IgD-negative memory B cell (primary cell): ENCODE measurements at regions not wholly inside any gene's neighbourhood (a gene's known extent, or its start where the extent isn't known, plus 50 kb on each side); places are given as distances from the start of the nearest gene placed in this dataset.

Source experiments
- H3K27ac Mint-ChIP-seq, 3 donors: one replicate each; pipeline ENCODE4 v1.8.0; 2020 to 2022; ENCODE audit warnings: mild to moderate bottlenecking in 3 of 3, mixed read lengths in 3 of 3, moderate library complexity in 1 of 3
- H3K27me3 Mint-ChIP-seq: one replicate; pipeline ENCODE4 v1.8.0; 2021; ENCODE audit warnings: mixed read lengths
- H3K36me3 Mint-ChIP-seq: one replicate; pipeline ENCODE4 v1.8.0; 2020; ENCODE audit warnings: mild to moderate bottlenecking, mixed read lengths
- H3K4me1 Mint-ChIP-seq, 3 donors: one replicate each; pipeline ENCODE4 v1.8.0; 2020 to 2022; ENCODE audit warnings: mixed read lengths in 3 of 3, mild to moderate bottlenecking in 1 of 3
- H3K4me3 Mint-ChIP-seq, 4 donors: one replicate each; pipeline ENCODE4 v1.8.0; 2020 to 2022; ENCODE audit warnings: mild to moderate bottlenecking in 4 of 4, mixed read lengths in 4 of 4, moderate library complexity in 3 of 4
- H3K9me3 Mint-ChIP-seq, 3 donors: one replicate each; pipeline ENCODE4 v1.8.0; 2020 to 2021; ENCODE audit warnings: mixed read lengths in 3 of 3, mild to moderate bottlenecking in 1 of 3

- Mint-ChIP-seq H3K27ac (peak overlapping the region; percentile 0 to 74 (median 8)), H3K27me3 (no peaks in the 10 kb centered on the region), H3K4me1 (peaks cover 17 to 50% (median 36%) of the 10 kb centered on the region in 3 donors), H3K36me3 (no peaks in the 10 kb centered on the region), H3K4me3 (peak overlapping the region in 2 of 4 donors; percentile 13 to 42), H3K9me3 (no peaks in the 10 kb centered on the region)
Measured at GRCh38 chr1:104760017-104760416, 1010.3 kb downstream of the AMY1C start.

GRCh38 chr1:104761961-104762570 is 1012.4 kb downstream of the AMY1C start:
- Mint-ChIP-seq H3K36me3 (no peaks in the 10 kb centered on the region), H3K27ac (no peak overlapping the region), H3K4me3 (no peak overlapping the region), H3K27me3 (no peaks in the 10 kb centered on the region), H3K4me1 (peaks cover 20 to 50% (median 35%) of the 10 kb centered on the region in 3 donors), H3K9me3 (no peaks in the 10 kb centered on the region)

- no peaks in the 10 kb centered on the region for H3K36me3 Mint-ChIP-seq
- peak overlapping the region in 2 of 3 donors; percentile 61 to 67 for H3K27ac Mint-ChIP-seq
- peak overlapping the region in 2 of 4 donors; percentile 68 to 69 for H3K4me3 Mint-ChIP-seq
- H3K4me1 Mint-ChIP-seq, result peaks cover 15 to 37% (median 25%) of the 10 kb centered on the region in 3 donors
- H3K27me3 Mint-ChIP-seq, result no peaks in the 10 kb centered on the region
- no peaks in the 10 kb centered on the region for H3K9me3 Mint-ChIP-seq
Measured at GRCh38 chr1:104765085-104765484, 1015.4 kb downstream of the AMY1C start.

- H3K36me3 Mint-ChIP-seq, result no peaks in the 10 kb centered on the region
- no peaks in the 10 kb centered on the region for H3K9me3 Mint-ChIP-seq
- H3K27me3 Mint-ChIP-seq, result no peaks in the 10 kb centered on the region
- no peak overlapping the region for H3K27ac Mint-ChIP-seq
- H3K4me1 Mint-ChIP-seq, result peaks cover 8 to 18% (median 17%) of the 10 kb centered on the region in 3 donors
- peak overlapping the region in 1 of 4 donors; percentile 17 for H3K4me3 Mint-ChIP-seq
Measured at GRCh38 chr1:104768466-104768865, 1018.8 kb downstream of the AMY1C start.

- no peak overlapping the region for H3K4me3 Mint-ChIP-seq
- H3K36me3 Mint-ChIP-seq, result peaks cover 2% of the 10 kb centered on the region
- no peaks in the 10 kb centered on the region for H3K9me3 Mint-ChIP-seq
- H3K27me3 Mint-ChIP-seq, result peaks cover 1% of the 10 kb centered on the region
- H3K4me1 Mint-ChIP-seq, result no peaks in the 10 kb centered on the region
- H3K27ac Mint-ChIP-seq, result no peak overlapping the region
Measured at GRCh38 chr1:104780470-104781078, 1030.9 kb downstream of the AMY1C start.

- Mint-ChIP-seq H3K27me3 (no peaks in the 10 kb centered on the region), H3K4me3 (no peak overlapping the region), H3K4me1 (no peaks in the 10 kb centered on the region), H3K9me3 (peaks cover 0 to 1% (median 0%) of the 10 kb centered on the region in 3 donors), H3K27ac (no peak overlapping the region), H3K36me3 (no peaks in the 10 kb centered on the region)
Measured at GRCh38 chr1:104785575-104786187, 1036.0 kb downstream of the AMY1C start.

GRCh38 chr1:104787866-104788510 is 1038.3 kb downstream of the AMY1C start:
- no peaks in the 10 kb centered on the region for H3K27me3 Mint-ChIP-seq
- no peaks in the 10 kb centered on the region for H3K4me1 Mint-ChIP-seq
- H3K27ac Mint-ChIP-seq, result no peak overlapping the region
- no peaks in the 10 kb centered on the region for H3K36me3 Mint-ChIP-seq
- H3K9me3 Mint-ChIP-seq, result peaks cover 0 to 1% (median 0%) of the 10 kb centered on the region in 3 donors
- no peak overlapping the region for H3K4me3 Mint-ChIP-seq

GRCh38 chr1:104791030-104791429 is 1041.3 kb downstream of the AMY1C start:
- Mint-ChIP-seq H3K4me3 (no peak overlapping the region), H3K27ac (no peak overlapping the region), H3K9me3 (peaks cover 0 to 2% (median 1%) of the 10 kb centered on the region in 3 donors), H3K36me3 (no peaks in the 10 kb centered on the region), H3K27me3 (no peaks in the 10 kb centered on the region), H3K4me1 (no peaks in the 10 kb centered on the region)

GRCh38 chr1:104794035-104794434 is 1044.3 kb downstream of the AMY1C start:
- no peaks in the 10 kb centered on the region for H3K36me3 Mint-ChIP-seq
- H3K27ac Mint-ChIP-seq, result no peak overlapping the region
- peaks cover 0 to 1% (median 0%) of the 10 kb centered on the region in 3 donors for H3K4me1 Mint-ChIP-seq
- H3K27me3 Mint-ChIP-seq, result no peaks in the 10 kb centered on the region
- no peak overlapping the region for H3K4me3 Mint-ChIP-seq
- peaks cover 0 to 4% (median 2%) of the 10 kb centered on the region in 3 donors for H3K9me3 Mint-ChIP-seq

- Mint-ChIP-seq H3K9me3 (peaks cover 0 to 4% (median 2%) of the 10 kb centered on the region in 3 donors), H3K4me3 (no peak overlapping the region), H3K27me3 (no peaks in the 10 kb centered on the region), H3K4me1 (peaks cover 0 to 1% (median 0%) of the 10 kb centered on the region in 3 donors), H3K36me3 (no peaks in the 10 kb centered on the region), H3K27ac (peak overlapping the region in 1 of 3 donors; percentile 51)
Measured at GRCh38 chr1:104795931-104796330, 1046.2 kb downstream of the AMY1C start.

GRCh38 chr1:104797982-104798381 is 1048.3 kb downstream of the AMY1C start:
- Mint-ChIP-seq H3K4me1 (peaks cover 0 to 1% (median 0%) of the 10 kb centered on the region in 3 donors), H3K36me3 (no peaks in the 10 kb centered on the region), H3K27ac (no peak overlapping the region), H3K27me3 (no peaks in the 10 kb centered on the region), H3K4me3 (no peak overlapping the region), H3K9me3 (peaks cover 0 to 4% (median 2%) of the 10 kb centered on the region in 3 donors)

GRCh38 chr1:104801344-104801743 is 1051.6 kb downstream of the AMY1C start:
- Mint-ChIP-seq H3K4me3 (no peak overlapping the region), H3K27me3 (no peaks in the 10 kb centered on the region), H3K9me3 (peaks cover 0 to 4% (median 0%) of the 10 kb centered on the region in 3 donors), H3K27ac (no peak overlapping the region), H3K4me1 (peaks cover 0 to 1% (median 0%) of the 10 kb centered on the region in 3 donors), H3K36me3 (no peaks in the 10 kb centered on the region)

GRCh38 chr1:104804147-104804546 is 1054.4 kb downstream of the AMY1C start:
- no peaks in the 10 kb centered on the region for H3K4me1 Mint-ChIP-seq

GRCh38 chr1:104807590-104807989 is 1057.9 kb downstream of the AMY1C start:
- Mint-ChIP-seq H3K36me3 (no peaks in the 10 kb centered on the region), H3K4me1 (no peaks in the 10 kb centered on the region), H3K4me3 (no peak overlapping the region), H3K27ac (no peak overlapping the region), H3K27me3 (no peaks in the 10 kb centered on the region), H3K9me3 (no peaks in the 10 kb centered on the region)

More at GRCh38 chr1:104804147-104804546, 1054.4 kb downstream of the AMY1C start:
- Mint-ChIP-seq H3K4me3 (no peak overlapping the region), H3K36me3 (no peaks in the 10 kb centered on the region), H3K9me3 (no peaks in the 10 kb centered on the region), H3K27me3 (no peaks in the 10 kb centered on the region), H3K27ac (no peak overlapping the region)

- Mint-ChIP-seq H3K4me1 (no peaks in the 10 kb centered on the region), H3K4me3 (no peak overlapping the region), H3K27ac (no peak overlapping the region), H3K27me3 (no peaks in the 10 kb centered on the region), H3K36me3 (no peaks in the 10 kb centered on the region), H3K9me3 (peaks cover 0 to 4% (median 1%) of the 10 kb centered on the region in 3 donors)
Measured at GRCh38 chr1:104825401-104825800, 1075.7 kb downstream of the AMY1C start.
